GM18502 (cell line): ENCODE measurements at regions not wholly inside any gene's neighbourhood (a gene's known extent, or its start where the extent isn't known, plus 50 kb on each side); places are given as distances from the start of the nearest gene placed in this dataset.
"Not testable (repeated sequence)": the region's sequence is repeated elsewhere in the genome, so short reads cannot be mapped to it uniquely, and the experiment has no call there.

ENCODE experiments used
- ATAC-seq: cut with Tn5 transposase; IDR thresholded peaks from one replicate; pipeline ENCODE4 v1.9.1; 2021; ENCODE audit warnings: mild to moderate bottlenecking; ENCODE audit not compliant: unreplicated experiment, poor library complexity

DNA sequence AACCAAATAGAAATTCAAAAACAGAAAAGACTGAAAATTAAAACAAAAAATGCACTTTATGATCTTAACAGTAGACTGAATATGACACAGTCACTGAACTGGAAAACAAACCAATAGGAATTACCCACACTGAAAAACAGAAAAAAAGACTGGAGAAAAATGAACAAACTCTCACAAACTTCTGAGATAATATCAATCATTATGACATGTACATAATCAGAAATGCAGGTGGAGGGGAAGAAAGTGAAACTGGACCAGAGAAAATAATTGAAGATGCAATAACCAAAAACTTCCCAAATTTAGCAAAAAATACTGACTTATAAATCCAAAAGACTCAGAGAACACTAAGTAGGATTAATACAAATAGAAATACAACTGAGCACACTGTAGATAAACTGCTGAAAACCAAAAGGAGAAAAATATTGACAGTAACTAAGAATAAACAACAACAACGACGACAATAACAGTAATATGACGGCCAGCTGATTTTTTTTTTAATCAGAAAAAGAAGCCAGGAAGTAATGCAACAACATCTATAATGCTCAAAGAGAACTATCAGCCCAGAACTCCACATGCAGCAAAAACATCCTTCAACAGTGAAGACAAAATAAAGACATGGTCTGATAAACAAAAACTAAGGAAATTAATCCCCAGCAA is 108.1 kb downstream of the ZFAND4 start:
- ATAC-seq = no peak

DNA sequence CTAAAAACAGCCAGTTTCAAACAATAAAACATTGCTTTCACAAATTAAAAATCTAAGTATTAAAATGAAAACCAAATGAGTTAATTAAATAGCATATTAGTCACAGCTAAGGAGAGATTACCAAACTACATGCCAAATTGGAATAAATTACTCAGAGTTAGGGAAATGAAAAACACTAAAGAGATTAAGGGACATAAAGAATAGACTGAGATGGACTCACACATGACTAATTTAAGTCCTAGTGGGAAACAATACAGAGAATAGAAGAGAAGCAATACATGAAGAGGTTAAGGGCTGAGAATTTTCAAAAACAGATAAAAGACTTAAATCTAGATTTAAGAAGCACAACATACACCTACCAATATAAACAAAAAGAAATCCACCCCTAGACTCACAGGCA is 110.6 kb downstream of the ZFAND4 start:
- ATAC-seq = no peak

DNA sequence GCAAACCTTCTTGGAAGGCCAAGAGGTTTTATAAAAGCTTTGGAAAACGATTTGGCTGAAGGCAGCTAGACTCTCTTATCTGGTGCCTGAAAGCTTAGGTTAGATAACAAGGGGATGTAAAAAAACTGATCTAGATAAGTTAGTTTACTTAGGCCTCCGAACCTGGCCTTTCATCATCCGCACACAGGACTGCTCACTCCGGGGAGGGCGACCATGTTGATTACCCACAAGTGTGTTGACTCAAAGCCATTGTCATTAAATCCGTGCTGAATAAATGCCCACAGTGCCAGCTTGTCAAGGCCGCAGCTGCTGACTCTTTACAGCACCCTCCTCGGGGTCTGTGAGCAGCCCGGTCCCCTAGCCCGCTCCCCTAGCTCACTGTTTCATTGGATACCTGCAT is 112.3 kb downstream of the ZFAND4 start:
- ATAC-seq = no peak

DNA sequence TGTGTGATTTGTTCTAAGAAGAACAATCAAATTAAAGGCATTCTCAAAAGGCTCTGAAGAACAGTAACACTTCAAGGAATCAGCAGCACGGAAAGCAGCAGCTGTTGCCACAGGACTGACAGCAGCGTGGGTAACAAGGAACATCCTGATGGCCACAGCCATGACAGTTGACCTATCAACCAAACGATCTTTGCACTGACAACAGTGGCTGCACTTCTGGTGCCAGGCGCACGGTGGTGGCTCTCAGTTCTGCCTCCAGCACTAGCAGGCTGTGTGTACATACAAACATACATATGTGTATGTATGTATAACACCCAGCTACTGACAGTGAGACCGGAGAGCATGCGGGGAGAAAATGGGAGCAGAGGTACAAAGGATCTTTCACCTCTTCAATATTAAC is 114.1 kb downstream of the ZFAND4 start:
- no peak for ATAC-seq

DNA sequence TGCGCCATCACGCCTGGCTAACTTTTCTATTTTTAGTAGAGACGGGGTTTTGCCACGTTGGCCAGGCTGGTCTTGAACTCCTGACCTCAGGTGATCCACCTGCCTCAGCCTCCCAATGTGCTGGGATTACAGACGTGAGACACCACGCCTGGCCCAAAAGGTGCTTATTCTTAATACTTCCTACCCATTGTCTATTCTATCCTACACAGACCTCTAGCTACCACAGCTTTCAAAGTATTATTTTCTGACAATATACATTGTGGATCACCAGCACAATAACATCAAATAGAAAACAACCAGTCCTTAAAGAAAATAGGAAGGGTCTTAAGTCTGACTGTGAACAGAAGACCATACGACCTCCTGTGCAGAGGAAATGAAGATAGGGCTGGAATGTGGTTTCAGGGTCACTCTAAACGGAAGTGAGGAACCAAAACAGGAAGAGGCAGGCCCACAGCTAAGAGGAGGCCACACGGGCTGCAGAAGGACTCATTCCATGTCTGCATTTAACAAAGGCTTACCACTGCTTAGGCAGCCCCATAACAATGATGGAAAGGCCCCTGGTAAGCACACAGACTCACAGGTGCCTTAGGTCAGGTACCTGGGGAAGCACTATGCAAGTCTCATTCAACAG is 115.2 kb downstream of the ZFAND4 start:
- ATAC-seq = peak; percentile 50

DNA sequence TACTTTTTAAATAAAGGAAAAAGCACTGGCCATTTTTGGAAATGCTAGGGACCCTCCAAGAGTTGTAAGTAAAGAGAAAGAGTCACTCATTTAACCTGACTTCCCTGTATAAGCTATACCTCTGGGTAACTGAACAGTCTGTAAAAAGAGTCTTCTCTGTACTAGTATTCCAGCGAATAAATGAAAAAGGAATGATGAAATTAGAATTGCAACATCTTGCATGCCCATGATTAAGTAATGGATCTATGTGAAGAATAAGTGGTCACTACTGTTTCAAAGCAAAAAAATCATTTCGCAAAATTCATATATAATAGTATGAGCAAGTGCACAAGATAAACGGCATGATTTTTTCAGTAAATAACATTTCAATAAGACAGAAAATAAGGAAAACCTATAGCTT is 116.8 kb downstream of the ZFAND4 start:
- ATAC-seq = no peak

DNA sequence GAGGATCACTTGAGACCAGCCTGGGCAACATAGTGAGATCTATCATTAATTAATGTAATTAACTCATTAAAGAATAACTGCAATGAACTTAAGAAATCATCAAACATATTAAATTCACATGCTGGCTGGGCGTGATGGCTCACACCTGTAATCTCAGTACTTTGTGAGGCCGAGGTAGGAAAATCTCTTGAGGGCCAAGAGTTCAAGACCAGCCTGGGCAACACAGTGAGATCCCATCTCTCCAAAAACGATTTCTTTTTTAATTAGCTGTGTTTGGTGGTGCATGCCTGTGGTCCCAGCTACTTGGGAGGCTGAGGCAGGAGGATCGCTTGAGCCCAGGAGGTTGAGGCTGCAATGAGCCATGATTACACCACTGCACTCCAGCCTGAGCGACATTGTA is 117.2 kb downstream of the ZFAND4 start:
- ATAC-seq = not testable (repeated sequence)

DNA sequence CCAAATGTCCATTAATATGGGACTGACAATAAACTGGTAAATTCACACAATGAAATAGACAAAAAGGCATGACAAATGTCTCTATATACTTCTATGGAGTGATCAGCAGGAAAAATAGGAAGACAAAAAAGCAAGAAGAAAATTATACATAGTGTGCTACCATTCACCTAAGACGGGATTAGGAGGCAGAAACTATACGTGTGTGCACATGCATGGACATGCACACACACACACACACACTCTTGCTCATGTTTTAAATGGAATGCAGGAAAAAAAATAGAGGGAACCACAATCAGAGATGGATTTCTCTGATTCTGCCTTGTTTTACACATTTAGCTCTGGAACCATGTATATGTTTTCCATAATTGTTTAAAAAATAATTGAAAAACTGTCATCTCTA is 119.0 kb downstream of the ZFAND4 start:
- no peak for ATAC-seq

DNA sequence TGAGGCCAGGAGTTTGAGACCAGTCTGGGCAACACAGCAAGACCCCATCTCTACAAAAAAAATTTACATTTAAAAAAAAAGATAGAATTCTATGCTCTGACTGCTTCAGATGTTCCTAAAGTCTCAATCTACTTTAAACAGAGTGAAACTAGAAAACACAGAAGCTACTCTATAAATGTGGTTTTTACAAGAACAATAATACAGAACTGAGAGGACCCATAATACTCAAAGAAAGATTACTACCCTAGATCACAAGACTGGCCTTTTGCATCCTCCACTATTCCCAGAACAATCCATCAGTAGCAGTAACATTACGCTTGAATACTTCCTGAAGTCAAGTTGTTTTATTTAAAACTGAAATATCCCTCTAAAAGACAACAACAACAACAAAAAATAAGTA is 119.4 kb downstream of the ZFAND4 start:
- peak; percentile 54 for ATAC-seq

DNA sequence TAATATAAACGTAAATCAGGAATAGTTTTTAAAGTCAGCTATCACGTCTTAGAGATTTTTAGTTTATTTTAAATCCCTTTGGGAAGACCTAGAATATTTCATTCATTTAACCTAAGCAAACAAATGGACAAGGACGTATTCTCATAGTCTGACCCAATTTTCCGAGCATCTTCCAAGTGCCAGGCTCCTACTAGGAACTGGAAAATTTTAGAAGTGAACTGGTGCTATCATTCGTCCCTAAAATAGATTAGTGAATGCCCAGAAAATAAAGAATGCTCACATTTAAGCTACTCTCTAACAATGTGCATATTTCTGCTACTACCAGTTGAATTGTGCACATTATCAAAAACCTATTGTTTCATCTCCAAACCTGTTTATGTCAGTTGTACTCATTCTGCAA is 120.1 kb downstream of the ZFAND4 start:
- ATAC-seq = no peak

DNA sequence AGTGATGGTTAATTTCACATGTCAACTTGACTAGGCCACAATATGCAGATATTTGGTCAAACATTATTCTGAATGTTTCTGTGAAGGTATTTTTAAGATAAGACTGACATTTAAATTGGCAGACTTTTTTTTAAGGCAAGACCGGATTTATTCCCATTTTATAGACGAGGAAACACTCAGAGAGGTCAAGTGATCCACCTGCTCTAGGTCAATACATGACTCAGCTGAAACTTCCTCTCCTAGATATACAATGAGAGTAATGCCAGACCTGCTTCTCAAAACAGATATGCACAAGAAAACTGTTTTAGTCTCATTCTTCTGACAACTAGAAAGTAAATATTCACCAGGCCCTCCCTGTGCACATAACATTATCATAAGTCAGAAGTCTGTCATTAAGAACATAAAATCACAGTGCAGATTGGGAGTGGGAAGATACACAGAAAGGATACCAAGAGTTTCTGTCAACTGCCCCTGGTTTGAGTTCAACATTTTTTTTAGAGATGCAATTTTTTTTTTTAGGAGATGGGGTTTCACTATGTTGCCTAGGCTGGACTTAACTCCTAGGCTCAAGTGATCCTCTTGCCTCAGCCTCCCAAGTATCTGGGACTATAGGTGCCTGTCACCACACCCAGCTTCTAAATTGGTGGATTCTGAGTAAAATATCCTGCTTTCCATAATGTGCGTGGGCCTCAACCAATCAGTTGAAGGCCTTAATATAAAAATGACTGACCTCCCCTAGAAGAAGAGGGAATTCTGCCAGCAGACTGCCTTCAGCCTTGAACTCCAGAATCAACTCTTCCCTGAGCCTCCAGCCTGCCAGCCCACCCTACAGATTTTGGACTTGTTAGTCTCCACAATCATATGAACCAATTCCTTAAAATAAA is 121.4 kb downstream of the ZFAND4 start:
- ATAC-seq = no peak

DNA sequence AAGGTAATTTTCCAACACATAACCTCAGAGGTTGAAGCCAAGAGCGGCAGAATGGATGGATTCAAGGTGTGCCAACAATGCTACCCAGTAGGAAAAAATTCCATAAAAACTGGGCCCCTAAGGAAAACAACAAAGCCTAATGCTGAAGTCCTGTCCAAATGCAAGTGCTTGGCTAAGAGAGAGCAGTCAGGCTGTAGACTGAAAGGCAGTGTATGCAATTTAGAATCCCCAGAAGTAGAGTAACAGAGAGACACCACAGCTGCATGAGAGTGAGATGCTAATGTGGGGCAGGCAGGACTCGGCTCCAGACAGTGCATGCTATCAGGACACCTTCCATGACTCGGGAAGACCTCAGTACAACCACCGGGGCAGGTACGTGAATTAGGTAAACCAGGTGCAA is 124.5 kb downstream of the ZFAND4 start:
- ATAC-seq = no peak

DNA sequence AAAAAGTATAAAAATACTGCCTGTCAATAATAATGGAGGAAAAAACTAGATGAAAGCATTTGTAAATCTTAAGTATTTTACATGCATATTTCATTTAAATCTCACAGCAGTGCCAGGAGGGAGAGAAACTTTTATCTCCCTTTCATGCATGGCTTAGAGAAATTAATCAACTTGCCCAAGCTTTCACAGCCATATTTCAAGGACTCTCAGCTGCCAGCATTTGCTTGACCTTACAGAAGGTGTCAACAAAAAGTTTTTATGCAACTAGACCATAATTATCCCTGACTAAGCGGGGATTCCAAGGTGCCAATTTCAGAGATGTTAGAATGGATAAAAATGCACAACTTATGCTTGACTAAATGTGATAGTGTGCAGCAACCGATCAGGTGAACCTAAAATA is 125.4 kb downstream of the ZFAND4 start:
- no peak for ATAC-seq

DNA sequence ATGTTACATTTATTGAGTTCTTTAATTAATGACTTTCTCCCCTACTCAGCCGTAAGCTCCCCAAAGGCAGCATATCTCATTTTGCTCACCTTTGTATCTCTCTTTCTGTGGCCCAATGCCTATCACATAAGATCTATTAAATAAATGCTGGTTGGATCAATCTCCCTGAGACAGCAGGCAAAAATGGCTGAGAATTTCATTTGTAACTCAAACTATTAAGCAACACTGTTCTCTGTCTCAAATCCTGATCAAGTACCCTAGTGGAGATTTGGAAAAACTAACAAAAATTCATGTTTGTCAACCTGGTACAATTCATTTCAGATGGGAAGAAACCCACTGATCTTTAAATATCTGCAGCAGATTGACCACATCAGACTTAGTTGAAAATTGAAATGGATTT is 127.4 kb downstream of the ZFAND4 start:
- ATAC-seq = no peak

DNA sequence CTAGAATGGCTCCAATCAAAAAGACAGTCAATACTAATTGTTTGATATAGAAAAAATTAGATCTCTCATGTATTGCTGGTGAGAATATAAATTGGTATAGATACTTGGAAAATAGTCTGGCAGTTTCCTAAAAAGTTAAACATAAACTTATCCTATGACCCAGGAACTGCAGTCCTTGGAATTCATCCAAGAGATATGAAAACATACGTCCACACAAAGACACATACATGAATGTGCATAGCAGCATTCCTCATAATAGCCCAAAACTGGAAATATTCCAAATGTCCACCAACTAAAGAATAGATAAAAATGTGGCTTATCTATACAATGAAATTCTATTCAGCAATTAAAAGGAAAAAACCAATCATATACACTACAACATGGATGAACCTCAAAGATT is 128.4 kb downstream of the ZFAND4 start:
- no peak for ATAC-seq

DNA sequence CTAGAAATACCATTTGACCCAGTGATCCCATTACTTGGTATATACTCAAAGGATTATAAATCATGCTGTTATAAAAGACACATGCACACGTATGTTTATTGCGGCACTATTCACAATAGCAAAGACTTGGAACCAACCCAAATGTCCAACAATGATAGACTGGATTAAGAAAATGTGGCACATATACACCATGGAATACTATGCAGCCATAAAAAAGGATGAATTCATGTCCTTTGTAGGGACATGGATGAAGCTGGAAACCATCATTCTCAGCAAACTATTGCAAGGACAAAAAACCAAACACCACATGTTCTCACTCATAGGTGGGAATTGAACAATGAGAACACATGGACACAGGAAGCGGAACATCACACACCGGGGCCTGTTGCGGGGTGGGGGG is 131.5 kb downstream of the ZFAND4 start:
- not testable (repeated sequence) for ATAC-seq

DNA sequence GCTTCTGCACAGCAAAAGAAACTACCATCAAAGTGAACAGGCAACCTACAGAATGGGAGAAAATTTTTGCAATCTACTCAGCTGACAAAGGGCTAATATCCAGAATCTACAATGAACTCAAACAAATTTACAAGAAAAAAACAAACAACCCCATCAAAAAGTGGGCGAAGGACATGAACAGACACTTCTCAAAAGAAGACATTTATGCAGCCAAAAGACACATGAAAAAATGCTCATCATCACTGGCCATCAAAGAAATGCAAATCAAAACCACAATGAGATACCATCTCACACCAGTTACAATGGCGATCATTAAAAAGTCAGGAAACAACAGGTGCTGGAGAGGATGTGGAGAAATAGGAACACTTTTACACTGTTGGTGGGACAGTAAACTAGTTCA is 132.0 kb downstream of the ZFAND4 start:
- ATAC-seq = not testable (repeated sequence)

DNA sequence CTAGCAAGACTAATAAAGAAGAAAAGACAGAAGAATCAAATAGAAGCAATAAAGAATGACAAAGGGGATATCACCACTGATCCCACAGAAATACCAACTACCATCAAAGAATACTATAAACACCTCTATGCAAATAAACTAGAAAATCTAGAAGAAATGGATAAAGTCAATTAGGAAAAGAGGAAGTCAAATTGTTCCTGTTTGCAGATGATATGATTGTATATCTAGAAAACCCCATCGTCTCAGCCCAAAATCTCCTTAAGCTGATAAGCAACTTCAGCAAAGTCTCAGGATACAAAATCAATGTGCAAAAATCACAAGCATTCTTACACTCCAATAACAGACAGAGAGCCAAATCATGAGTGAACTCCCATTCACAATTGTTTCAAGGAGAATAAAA is 133.0 kb downstream of the ZFAND4 start:
- not testable (repeated sequence) for ATAC-seq

DNA sequence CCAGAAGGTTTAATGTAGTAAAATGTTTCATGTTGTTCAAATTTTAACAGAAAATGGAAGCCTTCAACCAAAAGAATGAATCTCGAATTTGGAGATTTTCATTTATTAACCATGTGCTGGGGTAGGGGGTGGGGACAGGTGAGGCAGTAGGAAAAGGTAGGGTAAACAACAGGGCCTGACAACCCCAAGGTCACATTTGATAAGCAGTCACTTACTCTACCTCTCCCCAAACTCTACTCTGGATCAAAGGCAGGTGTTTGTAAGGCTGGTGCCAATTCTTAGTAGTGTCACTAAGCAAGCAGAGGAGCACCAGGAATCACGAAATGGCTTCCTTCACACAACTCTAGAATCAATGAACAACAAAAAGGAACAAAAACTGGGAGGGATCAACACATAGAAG is 138.0 kb downstream of the ZFAND4 start:
- ATAC-seq = no peak

DNA sequence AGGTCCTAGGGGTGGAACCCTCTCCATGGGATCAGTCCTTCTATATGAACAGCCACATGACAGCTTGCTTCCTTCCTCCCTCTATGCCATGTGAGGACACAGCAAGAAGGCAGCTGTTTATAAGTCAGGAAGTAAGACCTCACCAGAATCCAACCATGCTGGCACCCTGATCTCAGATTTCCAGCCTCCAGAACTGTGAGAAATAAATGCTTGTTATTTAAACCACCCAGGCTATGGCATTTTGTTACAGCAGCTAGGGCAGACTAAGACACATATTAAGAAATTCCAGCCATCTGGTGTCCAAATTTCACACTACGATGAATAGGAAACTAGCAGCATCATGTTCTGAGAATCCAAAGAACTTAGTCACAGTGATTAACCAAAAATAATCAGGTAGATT is 140.1 kb downstream of the ZFAND4 start:
- ATAC-seq = no peak

DNA sequence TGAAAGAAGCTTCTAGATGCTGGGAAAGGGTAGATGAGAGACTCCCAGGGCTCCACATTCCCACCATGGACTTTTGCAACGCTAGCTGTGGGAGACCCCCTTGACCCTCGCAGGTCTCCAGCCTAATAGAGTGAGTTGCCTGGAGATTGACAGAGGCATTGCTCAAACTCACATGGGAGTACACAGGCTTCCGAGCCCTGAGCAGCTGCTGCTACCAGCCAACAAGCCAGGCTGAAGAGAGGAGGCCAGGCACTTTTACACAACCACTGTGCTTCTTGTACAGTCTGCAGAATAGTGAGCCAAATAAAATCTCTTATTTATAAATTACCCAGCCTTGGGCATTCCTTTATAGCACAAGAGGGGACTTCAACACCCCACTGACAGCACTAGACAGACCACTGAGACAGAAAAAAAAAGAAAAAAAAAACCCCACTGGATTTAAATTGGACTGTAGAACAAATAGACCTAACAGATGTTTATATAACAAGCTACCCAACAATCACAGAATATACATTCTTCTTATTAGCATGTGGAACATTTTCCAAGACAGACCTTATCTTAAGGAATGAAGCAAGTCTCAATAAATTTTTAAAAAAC is 146.2 kb downstream of the ZFAND4 start:
- no peak for ATAC-seq
